COR-L47 (cell line): ENCODE measurements at regions not wholly inside any gene's neighbourhood (a gene's known extent, or its start where the extent isn't known, plus 50 kb on each side); places are given as distances from the start of the nearest gene placed in this dataset.

Experiments
- DNase-seq: peaks from one replicate; lab custom pipeline; 2025; lab: John Stamatoyannopoulos, UW

GRCh38 chr4:102440498-102440897 is 60.7 kb upstream of the NFKB1 start:
- no peak for DNase-seq

- DNase-seq: no peak
These were observed 58.9 kb upstream of the NFKB1 start for GRCh38 chr4:102441978-102442911.

- DNase-seq: no peak
These were observed 56.4 kb upstream of the NFKB1 start for GRCh38 chr4:102444752-102445151.

GRCh38 chr4:102445213-102445612 is 55.9 kb upstream of the NFKB1 start:
- DNase-seq: no peak

GRCh38 chr4:102447413-102447812 is 53.7 kb upstream of the NFKB1 start:
- no peak for DNase-seq

- DNase-seq: peak; percentile 63
These were observed 51.3 kb upstream of the NFKB1 start for GRCh38 chr4:102449751-102450352.

- DNase-seq: no peak
These were observed 49.9 kb upstream of the NFKB1 start for GRCh38 chr4:102451266-102451665.
